ENCODE measurements at regions not wholly inside any gene's neighbourhood (a gene's known extent, or its start where the extent isn't known, plus 50 kb on each side); places are given as distances from the start of the nearest gene placed in this dataset.

DNA sequence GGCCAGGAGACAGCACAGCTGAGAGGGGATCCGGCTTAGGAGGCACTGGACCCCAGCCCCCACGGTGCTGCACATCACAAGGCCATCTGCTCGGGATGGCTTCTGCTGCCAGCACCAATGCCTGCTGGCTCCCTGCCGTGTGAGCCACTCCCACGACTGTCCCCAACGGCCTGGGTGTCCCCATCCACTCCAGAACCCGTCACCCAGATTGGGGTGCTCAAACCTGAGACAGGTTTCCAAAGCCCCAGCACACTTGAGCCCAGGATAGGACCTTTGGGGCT lies 102.4 kb downstream of the RFLNA start:
- Histone ChIP-seq H4K20me1 (ENCODE audit: insufficient read depth, low read length) (no peaks in the 10 kb centered on the region), H3K27ac (ENCODE audit: low read depth, low read length, poor library complexity, severe bottlenecking) (no peak overlapping the region), H3K4me3 (ENCODE audit: low read depth, low read length, poor library complexity, severe bottlenecking) (no peak overlapping the region), H3K9me3 (ENCODE audit: low read length) (no peaks in the 10 kb centered on the region), H3K36me3 (ENCODE audit: insufficient read depth, low read length) (peaks cover 33% of the 10 kb centered on the region; the same call in 1 of the 2 replicates), H2AFZ (ENCODE audit: low read length) (no peak overlapping the region), H3K79me2 (ENCODE audit: insufficient read depth, low read depth, low read length) (no peaks in the 10 kb centered on the region), H3K4me1 (ENCODE audit: insufficient read depth, low read length, poor library complexity, severe bottlenecking) (peaks cover 1% of the 10 kb centered on the region), H3K4me2 (ENCODE audit: low read length) (no peak overlapping the region), H3K9me2 (ENCODE audit: insufficient read depth, low read length) (no peaks in the 10 kb centered on the region)
- intact Hi-C loops (cut with micrococcal nuclease; ENCODE audit: unreplicated experiment): no loop called here
- CTCF ChIA-PET (ENCODE audit: unreplicated experiment): no interaction called here
- POLR2A ChIA-PET: no interaction called here
- no TSS peak for BruUV-seq (replicated peaks)
- TF ChIP-seq, protein P1, sequence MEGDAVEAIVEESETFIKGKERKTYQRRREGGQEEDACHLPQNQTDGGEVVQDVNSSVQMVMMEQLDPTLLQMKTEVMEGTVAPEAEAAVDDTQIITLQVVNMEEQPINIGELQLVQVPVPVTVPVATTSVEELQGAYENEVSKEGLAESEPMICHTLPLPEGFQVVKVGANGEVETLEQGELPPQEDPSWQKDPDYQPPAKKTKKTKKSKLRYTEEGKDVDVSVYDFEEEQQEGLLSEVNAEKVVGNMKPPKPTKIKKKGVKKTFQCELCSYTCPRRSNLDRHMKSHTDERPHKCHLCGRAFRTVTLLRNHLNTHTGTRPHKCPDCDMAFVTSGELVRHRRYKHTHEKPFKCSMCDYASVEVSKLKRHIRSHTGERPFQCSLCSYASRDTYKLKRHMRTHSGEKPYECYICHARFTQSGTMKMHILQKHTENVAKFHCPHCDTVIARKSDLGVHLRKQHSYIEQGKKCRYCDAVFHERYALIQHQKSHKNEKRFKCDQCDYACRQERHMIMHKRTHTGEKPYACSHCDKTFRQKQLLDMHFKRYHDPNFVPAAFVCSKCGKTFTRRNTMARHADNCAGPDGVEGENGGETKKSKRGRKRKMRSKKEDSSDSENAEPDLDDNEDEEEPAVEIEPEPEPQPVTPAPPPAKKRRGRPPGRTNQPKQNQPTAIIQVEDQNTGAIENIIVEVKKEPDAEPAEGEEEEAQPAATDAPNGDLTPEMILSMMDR (conservative IDR thresholded peaks at IDR 0.05; ENCODE audit: low read length): no peak
- no peak for TF ChIP-seq EZH2phosphoT487 (IDR thresholded peaks at IDR 0.05; ENCODE audit: borderline replicate concordance, low read depth, low read length)
- DNase-seq (ENCODE audit: low spot score): no peak

DNA sequence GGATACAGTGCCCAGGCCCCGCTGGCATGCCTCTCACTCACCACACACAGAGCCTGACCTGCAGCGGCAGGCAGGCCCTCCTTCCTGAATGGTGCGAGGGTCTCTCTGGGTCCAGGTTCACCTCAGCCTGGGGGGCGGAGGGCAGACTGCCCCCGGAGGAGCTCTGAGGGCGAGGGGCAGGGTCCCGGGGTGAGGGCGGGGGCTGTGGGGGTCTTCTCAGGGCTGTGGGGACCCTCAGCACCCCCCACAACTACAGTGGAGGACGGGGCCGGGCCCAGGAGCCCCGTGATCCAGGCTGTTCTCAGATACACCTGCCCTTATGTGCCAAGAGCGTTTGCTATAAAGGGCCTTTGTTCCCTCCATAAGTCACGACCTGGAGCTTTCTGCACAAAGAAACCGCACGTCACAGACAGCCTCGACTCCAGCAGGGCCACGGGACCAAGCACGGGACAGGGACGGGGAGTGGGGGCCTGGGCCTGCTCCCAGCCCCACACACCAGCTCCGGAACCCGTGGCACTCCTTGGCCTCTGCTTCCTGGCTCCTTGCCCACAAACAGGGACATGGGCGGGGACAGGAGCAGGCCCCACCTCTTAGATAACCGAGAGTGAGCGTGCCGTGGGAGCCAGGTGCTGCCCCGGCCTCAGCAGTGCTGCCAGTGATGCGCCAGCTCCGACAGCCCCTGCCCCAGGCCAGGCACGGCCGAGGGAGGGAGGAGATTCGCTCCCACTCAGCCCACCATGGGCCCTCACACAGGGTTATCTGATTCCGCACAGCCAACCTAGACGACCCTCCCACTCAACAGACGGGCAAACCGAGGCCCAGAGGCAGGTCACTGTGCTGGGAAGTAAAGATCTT lies 101.9 kb downstream of the RFLNA start:
- Histone ChIP-seq H3K4me1 (ENCODE audit: insufficient read depth, low read length, poor library complexity, severe bottlenecking) (peaks cover 7% of the 10 kb centered on the region), H3K9me3 (ENCODE audit: low read length) (no peaks in the 10 kb centered on the region), H2AFZ (ENCODE audit: low read length) (no peak overlapping the region), H3K36me3 (ENCODE audit: insufficient read depth, low read length) (peaks cover 31% of the 10 kb centered on the region; the same call in 1 of the 2 replicates), H3K9me2 (ENCODE audit: insufficient read depth, low read length) (no peaks in the 10 kb centered on the region), H3K79me2 (ENCODE audit: insufficient read depth, low read depth, low read length) (no peaks in the 10 kb centered on the region), H3K4me3 (ENCODE audit: low read depth, low read length, poor library complexity, severe bottlenecking) (no peak overlapping the region), H4K20me1 (ENCODE audit: insufficient read depth, low read length) (no peaks in the 10 kb centered on the region), H3K4me2 (ENCODE audit: low read length) (no peak overlapping the region), H3K27ac (ENCODE audit: low read depth, low read length, poor library complexity, severe bottlenecking) (no peak overlapping the region)
- POLR2A ChIA-PET: no interaction called here
- intact Hi-C loops (cut with micrococcal nuclease; ENCODE audit: unreplicated experiment): no loop called here
- no TSS peak for BruUV-seq (replicated peaks)
- CTCF ChIA-PET (ENCODE audit: unreplicated experiment): no interaction called here
- no peak for DNase-seq (ENCODE audit: low spot score)
- TF ChIP-seq, protein P1 (conservative IDR thresholded peaks at IDR 0.05; ENCODE audit: low read length): no peak
- TF ChIP-seq EZH2phosphoT487 (IDR thresholded peaks at IDR 0.05; ENCODE audit: borderline replicate concordance, low read depth, low read length): no peak

DNA sequence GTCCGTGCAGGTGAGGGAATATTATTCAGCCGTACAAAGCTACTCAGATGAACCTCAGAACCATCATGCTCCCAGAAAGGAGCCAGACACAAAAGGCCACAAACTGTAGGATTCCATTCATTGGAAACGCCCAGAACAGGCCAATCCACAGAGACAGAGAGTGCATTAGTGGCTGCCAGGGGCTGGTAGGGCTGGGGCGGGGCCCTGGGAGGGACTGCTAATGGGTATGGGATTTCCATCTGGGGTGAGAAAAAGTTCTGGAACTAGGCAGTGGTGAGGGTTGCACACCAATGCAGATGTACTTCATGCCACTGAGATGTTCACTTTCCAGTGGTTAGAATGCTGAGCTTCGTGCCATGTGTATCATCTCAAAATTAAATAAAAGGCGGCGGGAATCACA lies 101.1 kb downstream of the RFLNA start:
- H3K36me3 ChIP-seq (ENCODE audit: insufficient read depth, low read length): peaks cover 28% of the 10 kb centered on the region; the same call in 1 of the 2 replicates
- POLR2A ChIA-PET: no interaction called here
- TF ChIP-seq, protein P1 (conservative IDR thresholded peaks at IDR 0.05; ENCODE audit: low read length): no peak
- TF ChIP-seq EZH2phosphoT487 (IDR thresholded peaks at IDR 0.05; ENCODE audit: borderline replicate concordance, low read depth, low read length): no peak
- H3K4me2 ChIP-seq (ENCODE audit: low read length): no peak overlapping the region
- no peak for DNase-seq (ENCODE audit: low spot score)
- H3K27ac ChIP-seq (ENCODE audit: low read depth, low read length, poor library complexity, severe bottlenecking): no peak overlapping the region
- H3K9me2 ChIP-seq (ENCODE audit: insufficient read depth, low read length): no peaks in the 10 kb centered on the region
- H4K20me1 ChIP-seq (ENCODE audit: insufficient read depth, low read length): no peaks in the 10 kb centered on the region
- BruUV-seq (replicated peaks): no TSS peak
- no peak overlapping the region for H3K4me3 ChIP-seq (ENCODE audit: low read depth, low read length, poor library complexity, severe bottlenecking)
- no peaks in the 10 kb centered on the region for H3K79me2 ChIP-seq (ENCODE audit: insufficient read depth, low read depth, low read length)
- no peaks in the 10 kb centered on the region for H3K9me3 ChIP-seq (ENCODE audit: low read length)
- intact Hi-C loops (cut with micrococcal nuclease; ENCODE audit: unreplicated experiment): no loop called here
- H2AFZ ChIP-seq (ENCODE audit: low read length): no peak overlapping the region
- peaks cover 15% of the 10 kb centered on the region for H3K4me1 ChIP-seq (ENCODE audit: insufficient read depth, low read length, poor library complexity, severe bottlenecking)
- CTCF ChIA-PET (ENCODE audit: unreplicated experiment): no interaction called here

Data from OCI-LY7 (cell line).